ENCODE measurements at regions not wholly inside any gene's neighbourhood (a gene's known extent, or its start where the extent isn't known, plus 50 kb on each side); places are given as distances from the start of the nearest gene placed in this dataset.

GRCh38 chr5:173726846-173727557 is 110.6 kb upstream of the BOD1 start:
- H3K4me1 ChIP-seq (ENCODE audit: control insufficient read depth, insufficient read depth, low read length): no peaks in the 10 kb centered on the region
- H3K4me3 ChIP-seq (ENCODE audit: low read depth, low read length): no peak overlapping the region
- CTCF ChIA-PET: interaction anchor here (0.6 to 1.0 kb wide), 4 partner anchors 97 to 1541 kb away, joined by 3 to 4 read pairs (median 4); no protein-coding TSS in a partner anchor
- H3K27ac ChIP-seq (ENCODE audit: extremely low read depth, low read depth, low read length): no peak overlapping the region
- peak; percentile 75 for TF ChIP-seq ZNF146 (tag by site-specific recombination; IDR thresholded peaks at IDR 0.05)
- TF ChIP-seq ZNF211 (tag by site-specific recombination; IDR thresholded peaks at IDR 0.05; ENCODE audit: low read depth): no peak
- H3K36me3 ChIP-seq (ENCODE audit: control insufficient read depth in 2 of 2, insufficient read depth in 1 of 2, low read length in 2 of 2): no peaks in the 10 kb centered on the region
- no peaks in the 10 kb centered on the region for H3K9me3 ChIP-seq (ENCODE audit: control insufficient read depth, insufficient read depth, low read depth, low read length)
- POLR2A ChIA-PET: no interaction called here

GRCh38 chr5:173727839-173728778 is 111.7 kb upstream of the BOD1 start:
- Histone ChIP-seq H3K4me3 (ENCODE audit: low read depth, low read length) (no peak overlapping the region), H3K9me3 (ENCODE audit: control insufficient read depth, insufficient read depth, low read depth, low read length) (no peaks in the 10 kb centered on the region), H3K36me3 (ENCODE audit: control insufficient read depth in 2 of 2, insufficient read depth in 1 of 2, low read length in 2 of 2) (no peaks in the 10 kb centered on the region), H3K4me1 (ENCODE audit: control insufficient read depth, insufficient read depth, low read length) (no peaks in the 10 kb centered on the region), H3K27ac (ENCODE audit: extremely low read depth, low read depth, low read length) (no peak overlapping the region)
- POLR2A ChIA-PET: no interaction called here
- TF ChIP-seq ZNF157 (tag by site-specific recombination; IDR thresholded peaks at IDR 0.05) (no peak), ZNF398 (tag by site-specific recombination; IDR thresholded peaks at IDR 0.05) (no peak), ZNF514 (tag by site-specific recombination; IDR thresholded peaks at IDR 0.05) (no peak), ZNF544 (tag by site-specific recombination; IDR thresholded peaks at IDR 0.05) (no peak), HOXD13 (CRISPR knock-in tag; IDR thresholded peaks at IDR 0.05; ENCODE audit: borderline replicate concordance) (no peak)
- CTCF ChIA-PET: interaction anchor here (0.6 kb wide), 2 partner anchors 214 to 1540 kb away, joined by 3 read pairs; no protein-coding TSS in a partner anchor

DNA sequence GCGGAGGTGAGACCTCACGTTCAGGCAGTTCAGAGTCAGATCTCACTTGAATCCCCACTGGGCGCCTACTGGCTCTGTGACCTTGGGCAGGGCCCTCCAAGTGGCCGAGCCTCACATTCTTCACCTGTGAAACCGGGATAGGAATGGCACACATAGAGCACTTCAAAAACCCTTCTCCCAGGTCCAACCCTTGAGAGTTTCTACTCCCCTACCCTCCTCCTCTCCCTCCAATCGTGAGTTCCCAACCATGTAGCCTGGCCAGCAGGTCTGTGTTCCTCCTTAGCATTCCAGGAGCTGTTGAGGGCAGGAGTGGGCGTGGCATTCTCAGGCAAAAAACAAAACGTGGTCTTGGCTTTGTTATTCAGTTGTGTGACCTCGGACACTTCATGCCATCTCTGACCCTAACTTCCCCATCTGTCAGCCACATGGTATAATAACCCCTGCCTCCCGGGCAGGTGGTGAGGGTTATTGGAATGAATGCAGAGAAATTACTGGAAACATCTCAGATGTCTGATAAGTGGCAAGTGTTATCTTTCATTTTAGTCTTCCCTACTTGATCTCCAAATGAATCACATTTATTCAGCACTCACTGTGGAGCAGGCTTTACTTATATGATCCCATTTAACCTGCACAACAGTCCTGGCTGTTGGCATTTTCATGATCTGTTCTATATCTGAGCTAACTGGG is 112.8 kb upstream of the BOD1 start:
- Histone ChIP-seq H3K9me3 (ENCODE audit: control insufficient read depth, insufficient read depth, low read depth, low read length) (no peaks in the 10 kb centered on the region), H3K4me1 (ENCODE audit: control insufficient read depth, insufficient read depth, low read length) (no peaks in the 10 kb centered on the region), H3K27ac (ENCODE audit: extremely low read depth, low read depth, low read length) (no peak overlapping the region), H3K36me3 (ENCODE audit: control insufficient read depth in 2 of 2, insufficient read depth in 1 of 2, low read length in 2 of 2) (no peaks in the 10 kb centered on the region), H3K4me3 (ENCODE audit: low read depth, low read length) (no peak overlapping the region)
- ChIA-PET POLR2A (no interaction called here), CTCF (no interaction called here)
- no peak for TF ChIP-seq KLF1 (tag by site-specific recombination; IDR thresholded peaks at IDR 0.05)
- TF ChIP-seq ZNF266 (tag by site-specific recombination; IDR thresholded peaks at IDR 0.05; ENCODE audit: low read depth): no peak
- no peak for TF ChIP-seq ZNF148 (tag by site-specific recombination; IDR thresholded peaks at IDR 0.05; ENCODE audit: borderline replicate concordance)
- TF ChIP-seq, protein P1, sequence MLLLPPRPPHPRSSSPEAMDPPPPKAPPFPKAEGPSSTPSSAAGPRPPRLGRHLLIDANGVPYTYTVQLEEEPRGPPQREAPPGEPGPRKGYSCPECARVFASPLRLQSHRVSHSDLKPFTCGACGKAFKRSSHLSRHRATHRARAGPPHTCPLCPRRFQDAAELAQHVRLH (tag by site-specific recombination; IDR thresholded peaks at IDR 0.05): no peak
- TF ChIP-seq ELK4 (IDR thresholded peaks at IDR 0.05; ENCODE audit: borderline replicate concordance, low read depth, low read length): no peak
- TF ChIP-seq KLF9 (tag by site-specific recombination; IDR thresholded peaks at IDR 0.05; ENCODE audit: low read depth): peak; percentile 68

Data from HEK293 (cell line).